Endothelial cell (in vitro differentiated cells): ENCODE measurements at regions not wholly inside any gene's neighbourhood (a gene's known extent, or its start where the extent isn't known, plus 50 kb on each side); places are given as distances from the start of the nearest gene placed in this dataset.

ENCODE experiments used
- DNase-seq: peaks from one replicate; pipeline ENCODE4 v3.0.0; 2021; ENCODE audit warnings: low spot score
- H3K27ac Mint-ChIP-seq: one replicate; pipeline ENCODE4 v1.8.0; 2021; ENCODE audit warnings: mixed read lengths, inconsistent platforms; ENCODE audit not compliant: unreplicated experiment
- H3K27me3 Mint-ChIP-seq: one replicate; pipeline ENCODE4 v1.8.0; 2021; ENCODE audit warnings: mild to moderate bottlenecking, moderate library complexity, mixed read lengths, inconsistent platforms; ENCODE audit not compliant: unreplicated experiment
- H3K36me3 Mint-ChIP-seq: one replicate; pipeline ENCODE4 v1.8.0; 2021; ENCODE audit warnings: mild to moderate bottlenecking, low read depth, mixed read lengths, inconsistent platforms; ENCODE audit not compliant: unreplicated experiment
- H3K4me1 Mint-ChIP-seq: one replicate; pipeline ENCODE4 v1.8.0; 2021; ENCODE audit warnings: mild to moderate bottlenecking, mixed read lengths, inconsistent platforms; ENCODE audit not compliant: unreplicated experiment
- H3K4me3 Mint-ChIP-seq: one replicate; pipeline ENCODE4 v1.8.0; 2021; ENCODE audit warnings: mild to moderate bottlenecking, mixed read lengths, inconsistent platforms; ENCODE audit not compliant: unreplicated experiment
- H3K9me3 Mint-ChIP-seq: one replicate; pipeline ENCODE4 v1.8.0; 2021; ENCODE audit warnings: mixed read lengths, inconsistent platforms; ENCODE audit not compliant: unreplicated experiment
- CTCF ChIP-seq: fragments of 200-600 bp; sonication (generic); IDR thresholded peaks from one replicate; pipeline ENCODE4 v1.5.0; 2021; ENCODE audit warnings: antibody characterized with exemption; ENCODE audit not compliant: unreplicated experiment

- Mint-ChIP-seq H3K9me3 (peaks cover 3% of the 10 kb centered on the region), H3K27me3 (no peaks in the 10 kb centered on the region), H3K36me3 (peaks cover 3% of the 10 kb centered on the region), H3K4me3 (no peak overlapping the region), H3K27ac (no peak overlapping the region), H3K4me1 (no peaks in the 10 kb centered on the region)
- DNase-seq, result no peak
- no peak for TF ChIP-seq CTCF
Observed at GRCh38 chr3:105154692-105155091, 212.0 kb upstream of the ALCAM start.

GRCh38 chr3:105157067-105157765 lies 209.5 kb upstream of the ALCAM start:
- no peaks in the 10 kb centered on the region for H3K4me1 Mint-ChIP-seq

GRCh38 chr3:105157766-105158085 lies 209.0 kb upstream of the ALCAM start:
- H3K9me3 Mint-ChIP-seq, result no peaks in the 10 kb centered on the region
- H3K27ac Mint-ChIP-seq, result no peak overlapping the region
- no peaks in the 10 kb centered on the region for H3K4me1 Mint-ChIP-seq

More at GRCh38 chr3:105157067-105157765, 209.5 kb upstream of the ALCAM start:
- Mint-ChIP-seq H3K4me3 (no peak overlapping the region), H3K36me3 (no peaks in the 10 kb centered on the region), H3K27me3 (no peaks in the 10 kb centered on the region), H3K27ac (no peak overlapping the region), H3K9me3 (no peaks in the 10 kb centered on the region)
- no peak for DNase-seq
- TF ChIP-seq CTCF, result no peak

GRCh38 chr3:105158286-105158685 lies 208.4 kb upstream of the ALCAM start:
- TF ChIP-seq CTCF, result no peak
- Mint-ChIP-seq H3K9me3 (no peaks in the 10 kb centered on the region), H3K27me3 (no peaks in the 10 kb centered on the region), H3K36me3 (no peaks in the 10 kb centered on the region), H3K4me3 (no peak overlapping the region), H3K4me1 (no peaks in the 10 kb centered on the region), H3K27ac (no peak overlapping the region)
- DNase-seq, result no peak

More at GRCh38 chr3:105157766-105158085, 209.0 kb upstream of the ALCAM start:
- Mint-ChIP-seq H3K27me3 (no peaks in the 10 kb centered on the region), H3K36me3 (no peaks in the 10 kb centered on the region), H3K4me3 (no peak overlapping the region)
- no peak for DNase-seq
- no peak for TF ChIP-seq CTCF

- no peak for DNase-seq
- Mint-ChIP-seq H3K27ac (no peak overlapping the region), H3K9me3 (no peaks in the 10 kb centered on the region), H3K4me3 (no peak overlapping the region), H3K27me3 (no peaks in the 10 kb centered on the region), H3K36me3 (no peaks in the 10 kb centered on the region), H3K4me1 (no peaks in the 10 kb centered on the region)
- no peak for TF ChIP-seq CTCF
Observed at GRCh38 chr3:105162448-105162847, 204.3 kb upstream of the ALCAM start.
